ENCODE measurements at regions not wholly inside any gene's neighbourhood (a gene's known extent, or its start where the extent isn't known, plus 50 kb on each side); places are given as distances from the start of the nearest gene placed in this dataset.

- H3K4me1 ChIP-seq = no peaks in the 10 kb centered on the region
These were observed 97.1 kb downstream of the ADAMTS1 start for GRCh38 chr21:26748066-26748465.

GRCh38 chr21:26747216-26747615 is 98.0 kb downstream of the ADAMTS1 start:
- WGBS, 2 donors = 79 to 100% methylated on average over 2 of the region's 2 CpGs
- Histone ChIP-seq H3K27ac (no peak overlapping the region), H3K4me3 (no peak overlapping the region), H3K4me1 (no peaks in the 10 kb centered on the region), H3K27me3 (no peaks in the 10 kb centered on the region), H3K9me3 (no peaks in the 10 kb centered on the region), H3K36me3 (no peaks in the 10 kb centered on the region)
- ATAC-seq (ENCODE audit: low FRiP score in 2 of 2) = no peak
- DNase-seq = no peak
- no peak for TF ChIP-seq POLR2AphosphoS5 (IDR thresholded peaks at IDR 0.05)
- TF ChIP-seq POLR2A (IDR thresholded peaks at IDR 0.05) = no peak
- TF ChIP-seq EP300 (IDR thresholded peaks at IDR 0.05) = no peak
- no peak for TF ChIP-seq CTCF (IDR thresholded peaks at IDR 0.05)

More at GRCh38 chr21:26748066-26748465, 97.1 kb downstream of the ADAMTS1 start:
- H3K9me3 ChIP-seq = no peaks in the 10 kb centered on the region
- TF ChIP-seq POLR2AphosphoS5 (IDR thresholded peaks at IDR 0.05) (no peak), CTCF (IDR thresholded peaks at IDR 0.05) (no peak), POLR2A (IDR thresholded peaks at IDR 0.05) (no peak), EP300 (IDR thresholded peaks at IDR 0.05) (no peak)
- ATAC-seq (ENCODE audit: low FRiP score in 2 of 2) (no peak), DNase-seq (no peak)
- no peak overlapping the region for H3K27ac ChIP-seq
- H3K27me3 ChIP-seq = no peaks in the 10 kb centered on the region
- H3K36me3 ChIP-seq = no peaks in the 10 kb centered on the region
- H3K4me3 ChIP-seq = no peak overlapping the region
- WGBS, 2 donors = 77 to 82% methylated on average over 5 of the region's 5 CpGs

- Histone ChIP-seq H3K27ac (no peak overlapping the region), H3K9me3 (no peaks in the 10 kb centered on the region), H3K4me1 (peaks cover 0 to 6% (median 0%) of the 10 kb centered on the region in 4 donors), H3K4me3 (no peak overlapping the region), H3K27me3 (no peaks in the 10 kb centered on the region), H3K36me3 (no peaks in the 10 kb centered on the region)
- ATAC-seq (ENCODE audit: low FRiP score in 2 of 2) = no peak
- no peak for TF ChIP-seq CTCF (IDR thresholded peaks at IDR 0.05)
- no peak for TF ChIP-seq EP300 (IDR thresholded peaks at IDR 0.05)
- no peak for TF ChIP-seq POLR2AphosphoS5 (IDR thresholded peaks at IDR 0.05)
- no peak for TF ChIP-seq POLR2A (IDR thresholded peaks at IDR 0.05)
- whole genome bisulfite sequencing, 2 donors = 94 to 95% methylated on average over 2 of the region's 2 CpGs
- DNase-seq = no peak
These were observed 101.7 kb downstream of the ADAMTS1 start for GRCh38 chr21:26743524-26743923.

- no peaks in the 10 kb centered on the region for H3K9me3 ChIP-seq
- no peak overlapping the region for H3K27ac ChIP-seq
- no peak overlapping the region for H3K4me3 ChIP-seq
- TF ChIP-seq CTCF (IDR thresholded peaks at IDR 0.05) (no peak), POLR2A (IDR thresholded peaks at IDR 0.05) (no peak), EP300 (IDR thresholded peaks at IDR 0.05) (peak in 1 of 4 donors; percentile 75), POLR2AphosphoS5 (IDR thresholded peaks at IDR 0.05) (no peak)
- H3K36me3 ChIP-seq = no peaks in the 10 kb centered on the region
- ATAC-seq (ENCODE audit: low FRiP score in 2 of 2) (peak; percentile 71 to 89), DNase-seq (no peak)
- no peaks in the 10 kb centered on the region for H3K27me3 ChIP-seq
- peaks cover 0 to 6% (median 0%) of the 10 kb centered on the region in 4 donors for H3K4me1 ChIP-seq
- WGBS, 2 donors = 32 to 40% methylated on average over 1 of the region's 1 CpG
These were observed 106.0 kb downstream of the ADAMTS1 start for GRCh38 chr21:26739189-26739588.

GRCh38 chr21:26736449-26736848 is 108.8 kb downstream of the ADAMTS1 start:
- Histone ChIP-seq H3K4me3 (no peak overlapping the region), H3K27ac (no peak overlapping the region), H3K27me3 (no peaks in the 10 kb centered on the region), H3K9me3 (no peaks in the 10 kb centered on the region), H3K36me3 (no peaks in the 10 kb centered on the region), H3K4me1 (peaks cover 0 to 6% (median 3%) of the 10 kb centered on the region in 4 donors)
- TF ChIP-seq POLR2A (IDR thresholded peaks at IDR 0.05) (no peak), EP300 (IDR thresholded peaks at IDR 0.05) (no peak), CTCF (IDR thresholded peaks at IDR 0.05) (no peak), POLR2AphosphoS5 (IDR thresholded peaks at IDR 0.05) (no peak)
- no peak for DNase-seq
- WGBS, 2 donors = 63 to 82% methylated on average over 1 of the region's 1 CpG
- ATAC-seq (ENCODE audit: low FRiP score in 2 of 2) = peak in 1 of 2 donors; percentile 34

Data from upper lobe of left lung (tissue), 6 donors.